GM12878 (cell line): ENCODE measurements at regions not wholly inside any gene's neighbourhood (a gene's known extent, or its start where the extent isn't known, plus 50 kb on each side); places are given as distances from the start of the nearest gene placed in this dataset.

Experiments
- ATAC-seq: fragments of 200-7000 bp; cut with Tn5 transposase; 3 replicates; pipeline ENCODE4 v1.9.1; 2020; ENCODE audit warnings: mild to moderate bottlenecking, moderate library complexity
- BruUV-seq: library from RNA; stranded (reverse); fragments of 400-500 nt; replicated peaks from 2 replicates; lab custom pipeline; 2021; lab: Mats Ljungman, UMichigan
- CTCF ChIA-PET: fragments of 300-600 bp; sonication (Branson Sonifier 250); formaldehyde crosslinking; extraction: SDS; loops from one replicate; lab custom pipeline; 2021; ENCODE audit warnings: inconsistent platforms; lab: Yijun Ruan, JAX
- POLR2A ChIA-PET: fragments of 350-600 bp; formaldehyde crosslinking; extraction: SDS; loops from one replicate; lab custom pipeline; 2021; ENCODE audit warnings: inconsistent platforms; lab: Charles Lee
- RAD21 ChIA-PET: fragments of 300-600 bp; sonication (Branson Sonifier 250); formaldehyde crosslinking; loops from one replicate; lab custom pipeline; 2023; ENCODE audit warnings: antibody characterized with exemption; ENCODE audit not compliant: unreplicated experiment; lab: Charles Lee
- SMC1A ChIA-PET: fragments of 300-600 bp; sonication (Branson Sonifier 250); formaldehyde crosslinking; loops from one replicate; lab custom pipeline; 2023; ENCODE audit not compliant: unreplicated experiment, uncharacterized antibody; lab: Charles Lee
- DNase-seq: peaks from one replicate; pipeline ENCODE4 v3.0.0-alpha.2; 2011; ENCODE audit warnings: low read depth, low spot score
- FAIRE-seq: peaks from 3 replicates; lab custom pipeline; 2011; peaks lifted over from hg19 to GRCh38; lab: Jason Lieb, UNC
- H2AFZ ChIP-seq: 2 replicates; pipeline ENCODE4 v1.6.0; 2011; ENCODE audit warnings: low read depth, low read length, control low read depth; ENCODE audit not compliant: control insufficient read depth
- H3K27ac ChIP-seq: 2 replicates; pipeline ENCODE4 v1.5.1; 2011; ENCODE audit warnings: control low read depth; ENCODE audit not compliant: control insufficient read depth, insufficient read depth
- H3K27me3 ChIP-seq, 2 experiments: replicated peaks in 1 of 2; 2 replicates each; pipeline versions ENCODE4 v1.6.0 to v1.6.1; 2011; ENCODE audit warnings: low read length in 1 of 2; ENCODE audit not compliant: control insufficient read depth in 2 of 2, insufficient read depth in 2 of 2
- H3K36me3 ChIP-seq, 2 experiments: 2 replicates each; pipeline ENCODE4 v1.5.1; 2011; ENCODE audit warnings: low read length in 1 of 2; ENCODE audit not compliant: control insufficient read depth in 2 of 2, insufficient read depth in 2 of 2
- H3K4me1 ChIP-seq: 2 replicates; pipeline ENCODE4 v1.6.1; 2011; ENCODE audit warnings: mild to moderate bottlenecking, low read length, moderate library complexity, mixed read lengths; ENCODE audit not compliant: control insufficient read depth, insufficient read depth
- H3K4me2 ChIP-seq: 2 replicates; pipeline ENCODE4 v1.6.0; 2011; ENCODE audit warnings: control low read depth; ENCODE audit not compliant: control insufficient read depth, insufficient read depth
- H3K4me3 ChIP-seq: fragments of 200-600 bp; sonication (generic); 2 replicates; pipeline ENCODE4 v1.5.1; 2016
- H3K79me2 ChIP-seq: 2 replicates; pipeline ENCODE4 v1.6.0; 2011; ENCODE audit warnings: low read length; ENCODE audit not compliant: control insufficient read depth, insufficient read depth
- H3K9ac ChIP-seq: 2 replicates; pipeline ENCODE4 v1.8.0; 2011; ENCODE audit warnings: low read length, control low read depth, mixed read lengths; ENCODE audit not compliant: control insufficient read depth, insufficient read depth
- H3K9me3 ChIP-seq: replicated peaks from 3 replicates; pipeline ENCODE4 v1.5.1; 2011; ENCODE audit warnings: mild to moderate bottlenecking, low read length; ENCODE audit not compliant: control insufficient read depth, insufficient read depth
- H4K20me1 ChIP-seq: 2 replicates; pipeline ENCODE4 v1.6.0; 2011; ENCODE audit not compliant: control insufficient read depth, insufficient read depth
- CEBPZ ChIP-seq: fragments of 150-350 bp; IDR thresholded peaks from 2 replicates; pipeline ENCODE4 v1.6.1; 2016; ENCODE audit warnings: low read depth, low read length
- CHD2 ChIP-seq: IDR thresholded peaks from 2 replicates; pipeline ENCODE4 v1.6.1; 2011; ENCODE audit warnings: low read depth, low read length, improper control_type of control experiment, borderline replicate concordance
- CREM ChIP-seq: IDR thresholded peaks from 2 replicates; pipeline ENCODE4 v1.6.1; 2014; ENCODE audit warnings: antibody characterized with exemption, low read depth
- IRF5 ChIP-seq: fragments of 450-650 bp; IDR thresholded peaks from 2 replicates; pipeline ENCODE4 v1.6.1; 2017; ENCODE audit warnings: borderline replicate concordance
- JUNB ChIP-seq: IDR thresholded peaks from 2 replicates; pipeline ENCODE4 v1.6.1; 2016; ENCODE audit warnings: antibody characterized with exemption, mild to moderate bottlenecking
- POLR2AphosphoS2 ChIP-seq: IDR thresholded peaks from 2 replicates; pipeline ENCODE4 v1.6.1; 2011; ENCODE audit warnings: low read depth, mild to moderate bottlenecking, low read length, improper control_type of control experiment, moderate library complexity
- RUNX3 ChIP-seq: IDR thresholded peaks from 2 replicates; pipeline ENCODE4 v1.6.1; 2012; ENCODE audit warnings: low read length, inconsistent platforms
- USF1 ChIP-seq: IDR thresholded peaks from 2 replicates; pipeline ENCODE4 v1.6.1; 2011; ENCODE audit warnings: borderline replicate concordance, low read depth, mild to moderate bottlenecking, moderate library complexity, mixed read lengths, low read length; ENCODE audit not compliant: insufficient read depth; ENCODE audit errors: extremely low read length
- WGBS: methylation state at CpG from one replicate; pipeline ENCODE4 v1.1.6; 2016; ENCODE audit warnings: low lambda C conversion rate; ENCODE audit not compliant: insufficient replicate concordance, insufficient coverage; ENCODE audit errors: missing lambda C conversion rate; 5-methylcytosine and 5-hydroxymethylcytosine counted together
- in situ Hi-C: fragments of 300-500 bp; cut with MboI; formaldehyde crosslinking; loops from 9 replicates; pipeline ENCODE4 v1.14.3; 2018; ENCODE audit warnings: mixed read lengths
- intact Hi-C: fragments of 100-400 bp; cut with micrococcal nuclease; formaldehyde crosslinking; loops from one replicate; pipeline ENCODE4 v1.14.2; 2022; ENCODE audit not compliant: unreplicated experiment

- no peak for FAIRE-seq
- no peak for ATAC-seq
Measured at GRCh38 chr12:33245434-33245833, 194.2 kb downstream of the SYT10 start.

GRCh38 chr12:33226671-33227070 is 212.9 kb downstream of the SYT10 start:
- H3K9me3 ChIP-seq, result no peaks in the 10 kb centered on the region
- H3K4me3 ChIP-seq, result no peak overlapping the region
- no TSS peak for BruUV-seq
- H3K27ac ChIP-seq, result no peak overlapping the region
- H3K79me2 ChIP-seq, result no peaks in the 10 kb centered on the region
- H4K20me1 ChIP-seq, result no peaks in the 10 kb centered on the region
- ATAC-seq (no peak), DNase-seq (no peak), FAIRE-seq (no peak)
- ChIA-PET SMC1A (no interaction called here), CTCF (no interaction called here), RAD21 (no interaction called here), POLR2A (no interaction called here)
- no peaks in the 10 kb centered on the region for H3K27me3 ChIP-seq
- no peak overlapping the region for H3K9ac ChIP-seq
- no peaks in the 10 kb centered on the region for H3K4me1 ChIP-seq
- H3K4me2 ChIP-seq, result no peak overlapping the region
- no peak overlapping the region for H2AFZ ChIP-seq
- intact Hi-C loops, result no loop called here
- in situ Hi-C loops, result no loop called here
- no peaks in the 10 kb centered on the region for H3K36me3 ChIP-seq
- no peak for TF ChIP-seq RUNX3
- TF ChIP-seq IRF5, result no peak
- no peak for TF ChIP-seq POLR2AphosphoS2
- no peak for TF ChIP-seq CEBPZ
- no peak for TF ChIP-seq CREM

More at GRCh38 chr12:33245434-33245833, 194.2 kb downstream of the SYT10 start:
- SMC1A ChIA-PET, result no interaction called here
- no peak overlapping the region for H3K4me2 ChIP-seq
- TF ChIP-seq JUNB (no peak), USF1 (no peak), CHD2 (no peak)
- RAD21 ChIA-PET, result no interaction called here
- H3K36me3 ChIP-seq, result no peaks in the 10 kb centered on the region
- no TSS peak for BruUV-seq
- no peaks in the 10 kb centered on the region for H3K9me3 ChIP-seq
- in situ Hi-C loops (no loop called here), intact Hi-C loops (no loop called here)
- H3K79me2 ChIP-seq, result no peaks in the 10 kb centered on the region
- no peak overlapping the region for H3K27ac ChIP-seq
- 0% methylated on average over 4 of the region's 4 CpGs for WGBS
- H3K9ac ChIP-seq, result no peak overlapping the region
- POLR2A ChIA-PET, result no interaction called here
- no peak overlapping the region for H3K4me3 ChIP-seq
- no peaks in the 10 kb centered on the region for H4K20me1 ChIP-seq
- no peaks in the 10 kb centered on the region for H3K27me3 ChIP-seq
- no peak for DNase-seq
- no peaks in the 10 kb centered on the region for H3K4me1 ChIP-seq
- no peak overlapping the region for H2AFZ ChIP-seq
- CTCF ChIA-PET, result no interaction called here
